Stimulated activated CD8-positive, alpha-beta memory T cell treated with anti-CD3 and anti-CD28 coated beads, Interleukin-15, amount 100 ng/mL, for 4 hours (primary cell): ENCODE measurements at regions not wholly inside any gene's neighbourhood (a gene's known extent, or its start where the extent isn't known, plus 50 kb on each side); places are given as distances from the start of the nearest gene placed in this dataset.
"Not testable (repeated sequence)": the region's sequence is repeated elsewhere in the genome, so short reads cannot be mapped to it uniquely, and the experiment has no call there.

Experiments used
- DNase-seq, 2 donors: peaks; one replicate each; pipeline ENCODE4 v3.0.0-alpha.2; 2020; ENCODE audit warnings: low read depth in 2 of 2

DNA sequence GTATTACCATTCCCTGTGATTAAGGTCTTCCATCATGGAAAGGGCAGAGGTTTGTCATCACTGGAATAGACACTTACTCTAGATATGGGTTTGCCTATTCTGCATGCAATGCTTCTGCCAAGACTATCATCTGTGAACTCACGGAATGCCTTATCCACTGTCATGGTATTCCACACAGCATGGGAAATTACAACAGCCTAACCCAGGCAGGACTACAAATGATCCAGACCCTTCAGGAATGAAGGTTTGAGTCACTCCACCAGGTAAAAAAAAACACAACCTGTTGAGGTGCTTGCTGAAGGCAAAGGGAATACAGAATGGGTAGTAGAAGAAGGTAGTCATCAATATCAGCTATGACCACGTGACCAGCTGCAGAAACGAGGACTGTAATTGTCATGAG, 89.0 kb upstream of the RANBP6 start:
- DNase-seq: not testable (repeated sequence)

DNA sequence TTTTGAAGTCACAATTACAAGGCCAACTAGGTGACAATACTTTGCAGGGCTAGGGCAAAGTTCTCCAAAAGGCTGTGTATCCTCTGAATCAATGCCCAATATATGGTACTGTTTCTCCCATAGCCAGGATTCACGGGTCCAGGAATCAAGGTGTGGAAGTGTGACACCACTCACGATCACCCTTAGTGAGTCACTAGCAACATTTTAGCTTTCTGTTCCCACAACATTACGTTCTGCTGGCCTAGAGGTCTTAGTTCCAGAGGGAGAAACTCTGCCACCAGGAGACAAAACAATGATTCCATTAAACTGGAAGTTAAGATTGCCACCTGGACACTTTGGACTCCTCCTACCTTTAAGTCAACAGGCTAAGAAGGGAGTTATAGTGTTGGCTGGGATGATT, 88.5 kb upstream of the RANBP6 start:
- not testable (repeated sequence) for DNase-seq

DNA sequence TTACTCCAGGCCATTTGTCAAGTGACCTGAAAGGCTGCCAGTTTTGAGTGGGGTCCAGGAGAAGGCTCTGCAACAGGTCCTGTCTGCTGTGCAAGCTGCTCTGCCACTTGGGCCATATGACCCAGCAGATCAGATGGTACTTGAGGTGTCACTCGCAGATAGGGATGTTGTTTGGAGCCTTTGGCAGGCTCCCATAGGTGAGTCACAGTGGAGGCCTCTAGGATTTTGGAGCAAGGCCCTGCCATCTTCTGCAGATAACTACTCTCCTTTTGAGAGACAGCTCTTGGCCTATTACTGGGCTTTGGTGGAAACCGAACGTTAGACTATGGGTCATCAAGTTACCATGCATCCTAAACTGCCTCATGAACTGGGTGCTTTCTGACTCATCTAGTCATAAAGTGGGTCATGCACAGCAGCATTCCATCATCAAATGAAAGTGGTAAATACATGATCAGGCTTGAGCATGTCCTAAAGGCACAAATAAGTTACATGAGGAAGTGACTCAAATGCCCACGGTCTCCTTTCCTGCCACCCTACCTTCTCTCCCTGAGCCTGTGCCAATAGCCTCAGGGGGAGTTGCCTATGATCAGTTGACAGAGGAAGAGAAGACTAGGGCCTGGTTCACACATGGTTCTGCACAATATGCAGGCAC, 87.0 kb upstream of the RANBP6 start:
- not testable (repeated sequence) for DNase-seq

DNA sequence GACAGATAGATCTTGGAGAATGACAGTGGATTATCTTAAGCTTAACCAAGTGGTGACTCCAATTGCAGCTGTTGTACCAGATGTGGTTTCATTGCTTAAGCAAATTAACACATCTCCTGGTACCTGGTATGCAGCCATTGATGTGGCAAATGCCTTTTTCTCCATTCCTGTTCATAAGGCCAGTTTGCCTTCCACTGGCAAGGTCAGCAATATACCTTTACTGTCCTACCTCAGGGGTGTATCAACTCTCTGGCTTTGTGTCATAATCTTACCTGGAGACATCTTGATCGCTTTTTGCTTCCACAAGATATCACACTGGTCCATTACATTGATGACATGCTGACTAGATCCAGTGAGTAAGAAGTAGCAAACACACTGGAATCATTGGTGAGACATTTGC, 86.3 kb upstream of the RANBP6 start:
- DNase-seq: not testable (repeated sequence)

DNA sequence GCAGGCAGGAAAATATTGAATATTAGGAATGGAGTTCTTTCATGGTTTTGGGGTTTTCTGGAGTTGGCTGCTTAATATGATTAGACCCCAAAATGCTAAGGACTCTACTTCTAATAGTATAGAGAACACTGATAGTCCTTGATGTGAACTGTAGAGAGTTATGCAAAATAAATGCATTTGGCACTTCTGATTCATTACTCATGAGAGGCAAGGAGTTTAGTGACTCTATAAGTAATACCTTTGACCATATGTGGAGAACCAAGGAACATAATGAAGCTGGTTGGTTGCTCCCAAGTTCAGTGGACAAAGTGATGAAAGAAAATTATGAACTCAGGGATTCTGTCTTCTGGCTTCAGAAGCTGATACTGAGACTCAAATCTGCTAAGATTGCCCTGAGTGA, 83.9 kb upstream of the RANBP6 start:
- DNase-seq: not testable (repeated sequence)

DNA sequence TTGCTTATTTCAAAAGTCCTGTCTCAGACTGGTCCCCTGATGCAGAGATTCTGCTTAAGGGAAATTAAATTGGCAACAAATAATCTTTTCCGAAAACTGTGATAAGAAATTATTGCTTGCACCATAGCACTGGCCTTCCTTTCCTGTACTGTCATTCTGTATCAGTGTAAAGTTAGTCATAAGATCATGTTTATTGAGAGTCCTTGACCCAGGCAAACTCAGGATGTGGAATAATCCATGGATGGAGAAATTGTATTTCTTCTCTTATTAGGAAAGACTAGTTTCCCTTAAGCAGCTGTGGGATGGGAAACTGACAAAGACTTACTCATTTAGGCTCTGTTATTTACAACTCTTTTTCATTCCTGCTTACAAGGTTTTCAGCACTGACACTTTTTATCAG, 83.0 kb upstream of the RANBP6 start:
- no peak for DNase-seq

DNA sequence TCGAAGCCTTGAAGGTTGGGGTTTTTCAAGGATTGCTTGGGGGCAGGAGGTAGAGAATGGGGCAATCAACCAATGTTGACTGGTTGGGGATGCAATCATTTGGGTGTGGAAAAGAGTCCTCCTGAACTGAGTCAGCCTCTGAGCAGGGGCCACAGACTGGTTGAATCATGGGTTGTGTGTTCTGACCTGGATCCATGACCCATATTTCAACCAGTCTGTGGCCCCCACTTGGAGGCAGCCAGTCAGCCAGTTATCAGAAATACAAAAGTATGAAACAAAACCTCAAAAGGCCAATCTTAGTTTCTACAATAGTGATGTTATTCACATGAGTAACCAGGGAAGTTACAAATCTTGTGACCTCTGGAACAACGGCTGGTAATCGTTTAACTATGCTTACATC, 81.4 kb upstream of the RANBP6 start:
- DNase-seq: no peak

DNA sequence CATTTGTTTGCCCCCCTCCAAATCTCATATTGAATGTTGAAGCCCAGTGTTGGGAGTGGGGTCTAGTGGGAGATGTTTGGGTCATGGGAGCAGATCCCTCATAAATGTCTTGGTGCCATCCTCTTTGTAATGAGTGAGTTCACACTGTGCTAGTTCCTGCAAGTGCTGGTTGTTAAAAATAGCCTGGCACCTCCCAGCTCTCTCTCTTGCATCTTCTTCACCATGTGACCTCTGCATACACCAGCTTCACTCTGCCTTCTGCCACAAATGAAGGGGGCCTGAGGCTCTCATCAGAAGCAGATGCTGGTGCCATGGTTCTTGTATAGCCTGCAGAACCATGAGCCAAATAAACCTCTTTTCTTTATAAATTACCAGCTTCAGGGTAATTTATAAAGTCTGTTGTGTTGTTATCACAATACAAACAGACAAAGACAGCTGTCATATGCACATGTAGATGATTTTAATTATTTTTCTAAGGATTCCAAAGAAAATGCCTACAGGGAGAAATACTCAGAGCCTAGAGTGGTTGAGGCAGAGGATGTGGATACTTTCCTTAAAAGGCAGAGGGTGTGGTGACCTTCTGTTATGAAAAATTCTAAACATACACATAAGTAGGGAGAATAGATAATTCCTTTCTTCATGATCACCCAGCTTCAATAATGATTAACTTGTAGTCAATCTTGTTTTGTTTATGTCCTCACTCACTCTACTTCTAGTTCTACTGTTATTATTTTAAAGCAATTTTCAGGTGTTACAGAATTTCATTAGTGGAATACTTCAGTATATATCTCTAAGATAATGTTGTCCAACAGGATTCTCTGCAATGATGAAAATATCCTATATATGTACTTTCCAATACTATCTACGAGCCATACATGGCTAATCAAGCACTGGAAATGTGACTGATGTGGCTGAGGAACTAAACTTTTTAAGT, 75.1 kb upstream of the RANBP6 start:
- no peak for DNase-seq

DNA sequence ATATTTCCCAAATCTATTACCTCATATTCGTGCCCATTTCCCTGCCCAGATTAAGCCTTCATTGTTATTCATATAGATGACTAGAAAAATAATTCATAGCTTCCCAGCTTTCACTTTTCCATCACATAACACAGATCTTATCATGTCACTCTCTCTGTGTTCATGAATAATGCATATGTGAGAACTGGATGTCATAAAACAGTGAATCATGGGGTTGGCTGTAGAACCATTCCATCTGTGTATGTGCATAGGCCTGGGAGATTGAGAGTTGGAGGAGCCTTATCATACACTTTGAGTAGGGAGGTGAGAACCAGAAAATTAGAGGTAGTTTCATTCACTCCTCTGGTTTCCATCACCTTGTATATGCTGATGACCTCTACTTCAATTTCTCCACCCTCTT, 73.9 kb upstream of the RANBP6 start:
- no peak for DNase-seq

DNA sequence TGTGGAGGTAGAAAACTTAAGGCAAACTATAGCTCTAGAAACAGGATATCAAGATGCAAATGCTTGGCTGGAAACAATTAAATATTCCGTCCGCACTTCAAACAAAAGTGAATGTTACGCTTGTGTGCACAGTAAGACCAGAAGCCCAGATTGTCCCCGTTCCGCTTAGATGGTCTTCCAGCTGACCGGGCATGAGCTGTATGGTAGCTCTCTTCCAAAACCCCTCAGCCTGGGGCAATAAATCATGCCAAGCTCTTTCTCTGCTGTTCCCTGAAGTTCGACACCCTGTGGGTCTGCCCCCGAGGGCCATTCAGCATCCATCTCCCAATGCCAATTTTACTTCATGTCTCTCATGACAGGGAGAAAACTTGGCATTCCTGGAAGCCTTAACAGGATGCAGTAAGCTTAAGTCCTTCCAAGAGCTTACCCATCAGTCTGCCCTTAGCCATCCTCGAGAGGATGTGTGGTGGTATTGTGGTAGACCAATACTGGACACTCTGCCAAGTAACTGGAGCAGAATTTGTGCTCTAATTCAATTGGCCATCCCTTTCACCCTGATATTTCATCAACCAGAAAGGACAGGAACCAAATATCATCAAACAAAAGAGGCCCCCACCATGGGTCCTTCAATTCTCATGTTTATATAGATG, 70.7 kb upstream of the RANBP6 start:
- DNase-seq: no peak

DNA sequence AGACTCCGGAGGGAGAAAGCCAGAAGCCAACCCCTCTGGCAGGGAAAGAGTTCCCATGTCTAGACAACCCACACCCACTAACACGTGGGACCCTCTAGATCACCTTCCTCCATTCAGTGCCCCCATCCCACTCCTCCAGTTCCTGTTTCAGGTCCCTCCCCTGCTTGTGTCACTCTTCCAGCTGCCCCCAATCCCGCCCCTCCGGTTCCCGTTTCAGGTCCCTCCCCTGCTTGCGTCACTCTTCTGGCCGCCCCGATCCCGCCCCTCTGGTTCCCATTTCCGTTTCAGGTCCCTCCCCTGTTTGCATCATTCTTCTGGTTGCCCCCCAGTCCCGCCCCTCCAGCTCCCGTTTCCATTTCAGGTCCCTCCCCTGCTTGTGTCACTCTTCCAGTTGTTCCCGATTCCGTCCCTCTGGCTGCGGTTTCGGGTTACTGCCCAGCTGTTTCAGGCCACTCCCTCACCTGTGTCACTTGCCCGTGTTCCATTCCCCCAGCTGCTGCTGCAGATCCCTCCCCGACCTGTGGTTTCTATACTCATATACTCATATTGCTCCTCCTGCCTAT, 64.8 kb upstream of the RANBP6 start:
- peak; percentile 48 to 62 for DNase-seq

DNA sequence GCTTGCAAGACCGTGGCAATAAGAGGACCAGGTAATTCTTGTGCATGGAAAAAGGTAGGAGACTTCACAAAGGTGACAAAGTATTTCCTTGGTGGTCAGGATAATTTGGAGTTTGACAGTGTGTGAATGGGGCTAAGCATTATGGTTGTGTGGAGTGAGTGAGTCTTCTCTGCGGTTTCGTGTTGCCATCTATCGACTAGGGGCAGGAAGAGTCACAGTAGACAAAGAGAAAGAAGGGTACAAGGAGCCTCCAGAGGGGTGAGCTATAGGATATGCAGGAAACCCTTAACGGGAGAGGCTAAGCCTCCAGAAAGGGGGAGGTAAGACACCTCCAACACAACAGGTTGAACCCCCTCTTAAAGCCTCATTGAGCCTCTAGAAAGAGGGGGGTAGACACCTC, 64.0 kb upstream of the RANBP6 start:
- DNase-seq: no peak

DNA sequence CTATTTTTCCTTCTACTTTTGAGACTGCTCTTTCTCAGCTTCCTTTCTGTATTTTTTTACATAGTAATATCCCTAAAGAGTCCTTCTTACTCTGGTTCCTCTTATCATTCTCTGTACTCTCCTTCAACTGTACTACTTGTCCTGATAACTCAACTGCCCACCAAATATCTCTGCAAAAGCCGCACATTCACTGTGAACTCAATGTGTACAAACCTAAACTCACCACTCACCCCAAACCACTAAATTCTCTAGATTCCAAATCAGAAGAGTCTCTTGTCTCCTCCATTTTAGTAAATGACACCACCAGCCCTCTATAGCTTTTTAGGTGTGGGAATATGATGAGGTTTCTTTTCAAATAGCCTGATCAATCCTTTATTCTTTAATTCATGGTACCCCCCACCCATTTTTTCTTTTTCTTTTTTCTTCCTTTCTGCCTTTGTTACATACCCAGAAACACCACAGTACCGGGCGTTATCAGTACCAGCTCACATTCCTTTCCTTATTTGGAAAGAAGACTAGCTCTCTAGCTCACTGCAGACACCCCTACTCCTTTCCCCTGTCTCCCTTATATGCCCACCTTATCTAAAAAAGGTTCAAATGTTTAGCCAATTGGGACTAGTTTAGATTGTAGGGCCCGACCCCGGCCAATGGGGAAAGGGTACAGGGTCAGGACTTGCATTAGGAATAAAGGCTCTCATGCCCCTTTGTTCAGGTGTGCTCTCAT, 63.1 kb upstream of the RANBP6 start:
- DNase-seq: no peak

DNA sequence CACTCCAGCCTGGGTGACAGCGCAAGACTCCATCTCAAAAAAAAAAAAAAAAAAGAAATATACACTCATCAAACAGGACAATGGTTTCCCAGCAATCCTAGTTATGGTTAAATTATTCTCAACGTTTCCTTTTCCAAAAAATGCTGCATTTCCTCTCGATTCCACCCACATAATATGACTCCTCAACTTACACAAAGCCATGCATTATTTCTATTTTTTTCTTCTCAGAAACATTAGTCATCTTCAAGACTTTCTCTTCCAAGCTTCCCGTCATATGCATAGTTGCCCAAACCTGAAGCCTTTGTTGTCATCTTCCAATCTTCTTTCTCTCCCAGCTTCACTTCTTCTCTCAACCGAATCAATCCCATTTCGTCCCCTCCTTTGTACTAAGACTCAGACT, 61.4 kb upstream of the RANBP6 start:
- no peak for DNase-seq

DNA sequence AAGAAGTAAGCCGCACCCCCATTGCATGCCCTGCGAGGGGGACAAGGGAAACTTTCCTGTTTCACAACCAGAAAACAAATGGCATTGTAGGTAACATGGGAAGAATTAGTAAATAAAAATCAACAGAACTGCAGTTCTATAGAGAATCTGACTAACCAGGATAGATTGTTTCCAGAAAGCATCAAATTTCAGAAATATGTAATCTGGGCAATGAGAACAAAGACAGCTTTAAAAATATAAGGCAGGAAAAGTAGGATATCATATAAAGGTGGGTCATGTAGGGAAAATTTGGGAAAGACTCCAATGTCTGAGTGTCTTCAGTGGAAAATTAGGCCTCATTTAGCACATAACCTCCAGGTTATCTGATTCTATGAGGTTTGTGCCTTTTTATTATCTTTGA, 58.3 kb upstream of the RANBP6 start:
- no peak for DNase-seq

DNA sequence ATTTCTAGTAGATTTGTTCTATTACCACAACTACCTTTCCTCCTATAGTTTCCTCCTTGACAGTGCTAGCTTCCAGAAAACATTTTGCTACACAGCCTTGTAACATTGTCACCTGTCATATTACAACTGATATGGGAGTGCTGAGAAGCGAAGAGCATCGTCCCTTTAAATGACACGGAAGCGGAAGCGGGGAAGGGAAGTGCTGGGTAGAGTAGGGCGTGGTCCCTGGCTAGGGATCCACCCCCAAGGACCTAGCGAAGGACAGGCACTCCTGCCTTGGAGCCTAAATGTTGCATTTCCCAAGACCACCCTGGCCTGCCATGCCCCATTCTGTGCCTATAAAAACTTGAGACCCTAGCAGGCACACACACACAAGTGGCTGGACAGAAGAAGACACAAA, 57.4 kb upstream of the RANBP6 start:
- no peak for DNase-seq

DNA sequence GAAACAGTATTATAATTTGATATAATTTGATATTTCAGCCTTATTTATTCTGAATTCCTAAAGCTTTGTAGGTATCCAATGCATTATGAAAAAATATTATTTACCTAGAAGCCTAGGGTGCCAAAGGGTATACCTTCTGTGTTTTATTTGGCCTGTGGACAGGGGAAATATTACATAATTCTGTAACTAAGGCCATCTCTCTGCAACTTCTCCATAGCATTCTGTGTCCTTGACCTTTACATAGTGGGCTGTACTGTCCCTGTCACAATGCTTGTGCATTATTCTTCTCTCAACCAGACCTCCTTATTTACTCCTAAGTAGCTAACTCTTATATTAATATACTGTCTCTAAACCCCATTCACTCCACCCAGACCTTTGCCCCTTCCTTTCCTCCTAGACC, 57.0 kb upstream of the RANBP6 start:
- DNase-seq: no peak

DNA sequence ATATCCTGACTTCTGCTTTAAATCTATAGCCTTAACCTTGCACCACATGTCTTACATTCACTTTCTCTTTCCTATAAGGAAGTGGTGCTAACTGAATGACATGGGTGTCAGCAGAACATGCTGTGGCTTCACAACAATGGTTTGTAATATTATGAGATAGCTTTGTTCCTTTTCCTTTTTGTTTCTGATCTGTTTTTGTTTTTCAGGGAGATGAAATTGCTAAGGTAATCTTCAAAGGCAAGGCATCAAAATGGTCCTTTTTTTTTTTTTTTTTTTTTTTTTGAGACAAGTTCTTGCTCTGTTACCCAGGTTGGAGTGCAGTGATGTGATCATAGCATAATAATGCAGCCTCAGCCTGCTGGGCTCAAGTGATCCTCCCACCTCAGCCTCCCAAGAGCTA, 53.6 kb upstream of the RANBP6 start:
- DNase-seq: no peak

DNA sequence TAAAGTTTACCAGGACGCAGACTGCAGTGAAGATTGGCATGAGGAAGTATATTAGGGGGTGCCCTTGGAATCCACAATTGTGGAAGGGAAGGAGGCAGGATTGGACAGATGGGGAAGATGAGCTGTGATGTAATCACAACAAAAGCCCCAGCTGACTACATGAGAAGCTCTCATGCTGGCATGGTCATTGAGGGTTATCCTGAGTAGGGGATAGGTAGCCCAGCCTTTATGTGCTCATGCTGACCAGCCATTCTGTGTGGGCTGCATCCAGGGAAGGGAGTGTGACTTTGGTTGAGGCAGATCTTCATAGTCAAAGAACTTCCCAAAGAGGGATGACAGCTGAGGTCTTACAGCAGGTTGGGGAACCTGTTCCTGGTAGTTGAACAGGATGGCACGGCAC, 52.0 kb upstream of the RANBP6 start:
- no peak for DNase-seq
